SH-SY5Y (cell line): ENCODE measurements at regions not wholly inside any gene's neighbourhood (a gene's known extent, or its start where the extent isn't known, plus 50 kb on each side); places are given as distances from the start of the nearest gene placed in this dataset.

Experiments used
- GATA2 ChIP-seq: IDR thresholded peaks from 2 replicates; pipeline ENCODE4 v1.6.1; 2011; ENCODE audit warnings: mild to moderate bottlenecking, low read depth, low read length
- GATA3 ChIP-seq: IDR thresholded peaks from 2 replicates; pipeline ENCODE4 v1.6.1; 2011; ENCODE audit warnings: low read depth, mild to moderate bottlenecking, low read length, moderate library complexity

- TF ChIP-seq GATA3 (no peak), GATA2 (no peak)
These were observed 829.1 kb upstream of the AGA start for GRCh38 chr4:178271386-178271785.

DNA sequence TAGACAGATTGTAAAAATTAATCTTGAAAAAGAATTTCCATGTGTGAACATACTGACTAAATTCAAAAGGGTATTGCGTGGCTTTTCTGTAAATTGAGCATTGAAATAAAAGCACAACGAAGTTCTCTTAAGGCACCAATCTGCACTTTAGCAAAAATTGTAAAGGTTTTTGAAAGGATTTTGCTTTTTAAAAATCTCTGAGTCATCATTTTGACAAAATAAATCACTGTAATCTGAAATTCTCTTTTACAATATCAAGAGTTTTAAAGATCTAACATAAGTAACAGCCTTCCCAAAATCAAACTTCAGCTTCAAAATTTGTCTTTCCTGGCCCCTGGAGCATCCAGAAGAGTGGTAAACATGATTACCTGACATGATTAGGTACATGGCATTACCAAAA, 830.9 kb upstream of the AGA start:
- TF ChIP-seq GATA2 (no peak), GATA3 (no peak)

DNA sequence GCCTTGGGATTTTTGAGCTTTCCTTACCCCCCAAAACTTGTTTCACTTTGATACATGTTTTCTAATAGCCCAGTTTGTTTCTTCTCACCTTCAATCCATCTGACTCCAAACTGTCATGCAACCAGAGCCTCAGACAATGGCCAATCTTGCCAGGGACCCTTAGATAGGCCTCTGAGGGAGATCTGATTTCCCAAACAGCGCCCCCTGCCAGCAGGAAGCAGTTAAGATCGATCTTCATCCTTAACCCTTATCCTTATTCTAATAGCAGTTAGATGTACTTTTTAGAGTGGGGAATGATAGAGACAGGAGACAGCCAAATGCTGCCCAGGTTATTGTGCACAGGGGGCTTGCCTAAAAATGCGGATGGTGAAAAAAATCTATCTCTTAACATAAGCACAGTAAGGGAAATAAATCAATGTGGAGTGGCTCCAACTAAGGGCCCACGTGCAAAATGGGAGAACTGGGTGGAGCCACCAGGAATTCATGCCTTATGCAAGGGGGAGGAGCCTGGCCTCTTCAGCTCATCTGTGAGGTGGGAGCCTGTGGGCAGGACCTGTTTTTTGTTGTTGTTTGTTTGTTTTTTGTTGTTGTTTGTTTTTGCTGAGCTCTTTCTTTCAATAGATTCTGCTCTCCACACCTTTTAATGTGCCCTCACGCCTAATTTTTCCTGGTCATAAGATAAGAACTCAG, 833.6 kb upstream of the AGA start:
- TF ChIP-seq GATA3 (no peak), GATA2 (no peak)

DNA sequence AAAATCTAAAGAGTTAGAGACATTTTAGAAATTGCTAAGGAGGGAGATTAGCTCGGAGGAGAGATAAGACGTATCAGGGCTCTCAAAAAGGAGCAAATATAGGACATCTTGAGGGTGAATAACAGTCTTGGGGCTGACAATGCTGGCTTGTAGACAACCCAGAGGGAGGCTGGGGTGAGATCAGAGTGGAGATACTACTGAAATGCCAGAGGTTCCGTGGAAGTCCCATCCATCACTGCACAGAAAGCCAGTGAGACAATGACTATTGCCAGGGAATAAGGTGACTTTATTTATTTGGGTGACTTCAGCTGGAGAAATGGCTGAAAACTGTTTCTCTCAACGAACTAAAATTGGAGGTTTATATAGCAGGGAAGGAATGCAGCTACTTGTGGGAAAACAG, 838.1 kb upstream of the AGA start:
- no peak for TF ChIP-seq GATA3

- TF ChIP-seq GATA3, result no peak
These were observed 846.2 kb upstream of the AGA start for GRCh38 chr4:178288462-178288861.

DNA sequence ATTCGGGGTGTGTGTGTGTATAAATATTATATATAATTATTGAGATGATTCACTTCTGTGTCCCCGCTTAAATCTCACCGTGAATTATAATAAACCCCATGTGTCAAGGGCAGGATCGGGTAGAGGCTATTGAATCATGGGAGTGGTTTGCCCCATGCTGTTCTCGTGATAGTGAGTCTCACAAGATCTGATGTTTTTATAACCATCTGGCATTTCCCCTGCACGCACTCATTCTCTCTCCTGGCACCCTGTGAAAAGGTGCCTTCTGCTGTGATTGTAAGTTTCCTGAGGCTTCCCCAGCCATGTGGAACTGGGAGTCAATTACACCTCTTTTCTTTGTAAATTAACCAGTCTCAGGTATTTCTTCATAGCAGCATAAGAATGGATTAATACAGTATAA, 851.4 kb upstream of the AGA start:
- TF ChIP-seq GATA3 (no peak), GATA2 (no peak)

GRCh38 chr4:178296669-178297068, 854.4 kb upstream of the AGA start:
- TF ChIP-seq GATA3 (no peak), GATA2 (no peak)

GRCh38 chr4:178306565-178306964, 864.3 kb upstream of the AGA start:
- TF ChIP-seq GATA2 (no peak), GATA3 (no peak)

DNA sequence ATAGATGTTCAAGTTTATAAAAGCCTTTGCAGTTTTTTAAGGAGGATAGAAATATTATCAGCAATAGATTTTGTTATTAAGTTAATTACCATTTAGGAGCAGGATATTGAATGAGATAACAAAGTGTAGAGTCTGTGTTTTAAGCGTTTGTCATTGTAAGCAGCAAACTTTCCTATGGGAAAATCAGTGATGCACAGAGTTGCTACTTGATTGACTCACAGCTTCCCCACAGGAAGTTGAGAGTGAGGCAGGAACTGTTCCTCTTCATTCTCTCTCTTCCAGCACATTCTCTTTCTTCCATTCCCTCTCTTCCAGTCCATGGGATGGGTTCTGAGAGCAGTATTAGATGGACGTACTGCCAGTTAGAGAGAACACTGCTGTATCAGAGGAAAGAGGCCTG, 867.7 kb upstream of the AGA start:
- TF ChIP-seq GATA3 (no peak), GATA2 (no peak)

GRCh38 chr4:178311997-178312396, 869.8 kb upstream of the AGA start:
- TF ChIP-seq GATA3 (no peak), GATA2 (no peak)

DNA sequence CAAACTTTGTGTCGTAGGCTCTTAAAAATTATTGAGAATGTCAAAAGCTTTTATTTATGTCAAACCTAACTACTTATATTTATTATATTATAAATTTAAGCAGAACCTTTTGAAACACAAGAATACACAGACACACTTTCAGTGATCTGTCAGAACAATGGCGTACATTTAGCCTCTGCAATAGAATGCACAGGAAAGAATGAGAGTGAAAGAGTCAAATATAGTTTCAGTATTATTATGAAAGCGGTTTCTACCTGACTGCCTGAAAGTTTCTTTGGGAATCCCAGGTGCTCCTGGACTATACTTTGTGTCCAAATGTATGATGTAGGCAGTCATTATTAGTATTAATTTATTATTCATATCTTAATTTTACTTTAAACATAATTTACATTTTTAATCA, 872.0 kb upstream of the AGA start:
- TF ChIP-seq GATA2, result no peak
- TF ChIP-seq GATA3, result no peak

DNA sequence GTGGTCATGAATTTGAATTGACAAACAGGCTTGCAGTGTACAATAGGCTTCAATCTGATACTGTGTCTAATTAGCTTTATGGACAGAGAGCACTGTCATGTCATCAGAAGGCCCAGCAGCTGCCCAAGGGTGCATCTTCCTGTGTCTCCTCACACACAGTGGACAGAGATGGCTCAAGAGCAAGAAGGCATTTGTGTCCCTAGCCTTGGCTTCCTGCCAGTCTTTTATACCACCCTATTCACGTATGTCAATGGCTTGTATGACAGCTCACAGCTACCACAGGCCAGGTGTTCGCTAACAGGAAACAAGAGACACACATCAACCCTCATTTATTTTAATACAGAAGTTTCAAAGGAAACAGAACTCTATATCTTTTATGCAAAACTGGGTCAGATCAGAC, 874.0 kb upstream of the AGA start:
- no peak for TF ChIP-seq GATA3
- TF ChIP-seq GATA2, result no peak

- TF ChIP-seq GATA3, result no peak
- no peak for TF ChIP-seq GATA2
These were observed 877.8 kb upstream of the AGA start for GRCh38 chr4:178320003-178320402.

DNA sequence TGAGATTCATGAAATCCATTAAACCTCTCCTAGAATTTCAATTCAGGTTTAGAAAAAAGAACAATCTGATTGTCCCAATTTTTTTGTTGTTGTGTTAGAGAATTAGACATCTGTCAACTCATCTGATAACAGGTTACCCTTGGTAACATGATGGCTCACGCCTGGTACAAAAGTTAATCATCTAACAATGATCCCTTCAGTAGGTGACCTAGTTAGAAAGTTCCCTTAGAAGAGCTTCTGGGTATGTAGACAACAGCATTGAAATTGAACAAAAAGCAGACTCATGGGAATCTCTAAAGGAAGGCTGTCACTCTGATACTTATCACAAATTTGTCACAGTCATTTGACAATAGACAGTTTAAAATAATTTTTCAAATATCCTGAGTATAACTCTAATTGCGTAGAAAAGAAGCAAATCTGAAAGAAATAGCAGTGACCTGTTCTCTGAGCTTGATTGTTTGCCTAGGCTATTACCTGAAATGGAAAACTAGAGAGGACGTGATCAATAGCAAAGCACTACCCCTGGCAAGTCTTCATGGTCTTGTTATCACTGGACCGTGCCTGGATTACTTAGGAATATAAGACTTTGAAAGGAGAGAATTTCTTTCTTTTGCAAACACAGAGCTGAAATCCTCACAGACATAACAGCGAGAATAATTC, 880.4 kb upstream of the AGA start:
- TF ChIP-seq GATA3, result no peak
- no peak for TF ChIP-seq GATA2

DNA sequence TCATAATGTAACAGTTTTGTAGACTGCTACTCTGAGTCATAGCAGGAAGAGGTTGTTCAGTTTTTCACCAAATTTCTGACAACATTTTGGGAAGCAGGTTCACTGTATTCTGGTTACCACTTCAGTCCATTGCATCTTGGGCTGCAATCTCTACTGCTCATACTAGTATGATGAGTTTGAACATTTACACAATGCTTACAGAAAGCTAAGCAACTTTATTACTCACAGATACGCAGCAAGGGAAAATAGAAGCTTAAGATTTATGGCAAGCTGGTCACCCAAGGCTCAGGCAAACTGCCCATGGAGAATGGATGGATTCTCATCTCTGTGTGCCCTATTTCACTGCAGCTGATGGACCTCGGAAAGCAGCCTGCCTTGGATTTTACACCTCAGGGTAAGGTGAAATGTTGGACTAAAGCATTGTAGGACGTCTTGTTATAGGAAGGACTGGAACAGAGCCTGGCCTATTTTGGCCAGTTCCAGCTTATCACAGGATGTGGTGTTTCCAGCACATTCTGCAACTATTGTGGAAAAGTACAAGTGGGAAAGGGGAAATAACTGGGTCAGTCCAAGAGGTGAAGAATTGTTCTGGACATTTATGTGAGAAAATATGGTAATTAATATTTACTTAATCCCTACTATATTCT, 887.1 kb upstream of the AGA start:
- TF ChIP-seq GATA3 (no peak), GATA2 (no peak)
